H1 (cell line): ENCODE measurements at regions not wholly inside any gene's neighbourhood (a gene's known extent, or its start where the extent isn't known, plus 50 kb on each side); places are given as distances from the start of the nearest gene placed in this dataset.

ENCODE experiments used
- POLR2A ChIP-seq, 2 experiments: IDR thresholded peaks; 1 replicate in 1 of 2; 2 replicates in 1 of 2; pipeline ENCODE4 v1.6.1; 2011; ENCODE audit warnings: low read depth in 2 of 2, low read length in 2 of 2, mild to moderate bottlenecking in 2 of 2; ENCODE audit errors: control extremely low read depth in 1 of 2
- SIN3A ChIP-seq, 2 experiments: IDR thresholded peaks in 1 of 2; conservative IDR thresholded peaks in 1 of 2; 2 replicates each; pipeline ENCODE4 v1.6.1; 2011 to 2012; ENCODE audit warnings: low read length in 2 of 2, improper control_type of control experiment in 1 of 2, low read depth in 1 of 2, mild to moderate bottlenecking in 1 of 2
- TF ChIP-seq, protein P1 (sequence below): IDR thresholded peaks from 2 replicates; pipeline ENCODE4 v1.6.1; 2011; ENCODE audit warnings: low read length, improper control_type of control experiment
- TF ChIP-seq, protein P2 (sequence below), 3 experiments: IDR thresholded peaks; 1 replicate in 2 of 3; 2 replicates in 1 of 3; pipeline versions ENCODE4 v1.5.1 to v1.6.1; 2011; ENCODE audit warnings: low read length in 3 of 3, mild to moderate bottlenecking in 3 of 3, inconsistent platforms in 2 of 3, low read depth in 1 of 3, moderate library complexity in 1 of 3; ENCODE audit not compliant: insufficient read depth in 1 of 3; ENCODE audit errors: control extremely low read depth in 1 of 3

DNA sequence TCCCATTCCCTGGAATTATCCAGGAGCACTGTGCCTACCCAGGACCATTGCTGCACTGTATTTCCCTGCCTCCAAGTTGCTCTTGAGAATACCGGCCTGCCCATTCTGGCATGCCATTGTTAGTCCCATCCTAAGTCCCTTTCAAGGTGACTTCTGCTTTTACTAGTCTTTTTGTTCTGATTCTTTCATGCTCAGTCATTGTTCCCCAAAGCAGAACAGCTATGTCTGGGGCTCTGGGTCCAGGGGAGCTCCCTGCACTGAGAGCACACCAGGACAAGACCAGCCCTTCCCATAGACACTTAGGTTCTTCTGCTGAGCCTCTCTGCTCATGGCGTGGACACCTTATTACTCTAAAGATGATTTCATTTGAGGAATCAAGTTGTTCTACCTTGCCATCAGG lies 388.9 kb upstream of the KLF4 start:
- TF ChIP-seq POLR2A (IDR thresholded peaks at IDR 0.05; ENCODE audit: control extremely low read depth in 1 of 2, low read depth in 2 of 2, low read length in 2 of 2) (no peak), SIN3A (conservative IDR thresholded peaks at IDR 0.05 in 1 of 2, IDR thresholded peaks at IDR 0.05 in 1 of 2; ENCODE audit: low read depth in 1 of 2, low read length in 2 of 2) (no peak)
- TF ChIP-seq, protein P1, sequence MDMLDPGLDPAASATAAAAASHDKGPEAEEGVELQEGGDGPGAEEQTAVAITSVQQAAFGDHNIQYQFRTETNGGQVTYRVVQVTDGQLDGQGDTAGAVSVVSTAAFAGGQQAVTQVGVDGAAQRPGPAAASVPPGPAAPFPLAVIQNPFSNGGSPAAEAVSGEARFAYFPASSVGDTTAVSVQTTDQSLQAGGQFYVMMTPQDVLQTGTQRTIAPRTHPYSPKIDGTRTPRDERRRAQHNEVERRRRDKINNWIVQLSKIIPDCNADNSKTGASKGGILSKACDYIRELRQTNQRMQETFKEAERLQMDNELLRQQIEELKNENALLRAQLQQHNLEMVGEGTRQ, result no peak
- TF ChIP-seq, protein P2, sequence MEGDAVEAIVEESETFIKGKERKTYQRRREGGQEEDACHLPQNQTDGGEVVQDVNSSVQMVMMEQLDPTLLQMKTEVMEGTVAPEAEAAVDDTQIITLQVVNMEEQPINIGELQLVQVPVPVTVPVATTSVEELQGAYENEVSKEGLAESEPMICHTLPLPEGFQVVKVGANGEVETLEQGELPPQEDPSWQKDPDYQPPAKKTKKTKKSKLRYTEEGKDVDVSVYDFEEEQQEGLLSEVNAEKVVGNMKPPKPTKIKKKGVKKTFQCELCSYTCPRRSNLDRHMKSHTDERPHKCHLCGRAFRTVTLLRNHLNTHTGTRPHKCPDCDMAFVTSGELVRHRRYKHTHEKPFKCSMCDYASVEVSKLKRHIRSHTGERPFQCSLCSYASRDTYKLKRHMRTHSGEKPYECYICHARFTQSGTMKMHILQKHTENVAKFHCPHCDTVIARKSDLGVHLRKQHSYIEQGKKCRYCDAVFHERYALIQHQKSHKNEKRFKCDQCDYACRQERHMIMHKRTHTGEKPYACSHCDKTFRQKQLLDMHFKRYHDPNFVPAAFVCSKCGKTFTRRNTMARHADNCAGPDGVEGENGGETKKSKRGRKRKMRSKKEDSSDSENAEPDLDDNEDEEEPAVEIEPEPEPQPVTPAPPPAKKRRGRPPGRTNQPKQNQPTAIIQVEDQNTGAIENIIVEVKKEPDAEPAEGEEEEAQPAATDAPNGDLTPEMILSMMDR (IDR thresholded peaks at IDR 0.05; ENCODE audit: control extremely low read depth in 1 of 3, insufficient read depth in 1 of 3, low read depth in 1 of 3, low read length in 3 of 3), result no peak
